HG02642 (cell line): ENCODE measurements at regions not wholly inside any gene's neighbourhood (a gene's known extent, or its start where the extent isn't known, plus 50 kb on each side); places are given as distances from the start of the nearest gene placed in this dataset.
A peak's percentile ranks its signal among the peaks of the same experiment; 100 is the strongest.
"Not testable (repeated sequence)": the region's sequence is repeated elsewhere in the genome, so short reads cannot be mapped to it uniquely, and the experiment has no call there.

Source experiments
- ATAC-seq: cut with Tn5 transposase; IDR thresholded peaks from one replicate; pipeline ENCODE4 v1.9.1; 2021; ENCODE audit warnings: mild to moderate bottlenecking; ENCODE audit not compliant: unreplicated experiment, poor library complexity

GRCh38 chr17:21548236-21548635 lies 144.1 kb upstream of the KCNJ18 start:
- ATAC-seq: no peak

- no peak for ATAC-seq
Measured at GRCh38 chr17:21549107-21549687, 143.1 kb upstream of the KCNJ18 start.

- ATAC-seq: not testable (repeated sequence)
Measured at GRCh38 chr17:21550031-21550430, 142.3 kb upstream of the KCNJ18 start.

- ATAC-seq: peak; percentile 70
Measured at GRCh38 chr17:21551081-21551881, 141.0 kb upstream of the KCNJ18 start.

GRCh38 chr17:21558921-21559320 lies 133.4 kb upstream of the KCNJ18 start:
- not testable (repeated sequence) for ATAC-seq

- no peak for ATAC-seq
Measured at GRCh38 chr17:21564262-21564661, 128.1 kb upstream of the KCNJ18 start.

GRCh38 chr17:21564757-21565156 lies 127.6 kb upstream of the KCNJ18 start:
- ATAC-seq: not testable (repeated sequence)

- not testable (repeated sequence) for ATAC-seq
Measured at GRCh38 chr17:21570427-21570826, 121.9 kb upstream of the KCNJ18 start.

GRCh38 chr17:21572148-21572547 lies 120.2 kb upstream of the KCNJ18 start:
- not testable (repeated sequence) for ATAC-seq

- ATAC-seq: not testable (repeated sequence)
Measured at GRCh38 chr17:21573271-21573960, 118.9 kb upstream of the KCNJ18 start.

- no peak for ATAC-seq
Measured at GRCh38 chr17:21573961-21574610, 118.2 kb upstream of the KCNJ18 start.

GRCh38 chr17:21574611-21575255 lies 117.6 kb upstream of the KCNJ18 start:
- not testable (repeated sequence) for ATAC-seq

- ATAC-seq: not testable (repeated sequence)
Measured at GRCh38 chr17:21578783-21579182, 113.5 kb upstream of the KCNJ18 start.

GRCh38 chr17:21592774-21593173 lies 99.5 kb upstream of the KCNJ18 start:
- no peak for ATAC-seq

GRCh38 chr17:21593452-21594105 lies 98.7 kb upstream of the KCNJ18 start:
- not testable (repeated sequence) for ATAC-seq

- ATAC-seq: no peak
Measured at GRCh38 chr17:21595086-21595485, 97.2 kb upstream of the KCNJ18 start.

- no peak for ATAC-seq
Measured at GRCh38 chr17:21602176-21602575, 90.1 kb upstream of the KCNJ18 start.

- ATAC-seq: not testable (repeated sequence)
Measured at GRCh38 chr17:21603292-21603691, 89.0 kb upstream of the KCNJ18 start.

- ATAC-seq: not testable (repeated sequence)
Measured at GRCh38 chr17:21611443-21611842, 80.9 kb upstream of the KCNJ18 start.
